Posterior cingulate gyrus (tissue), 11 donors: ENCODE measurements at regions not wholly inside any gene's neighbourhood (a gene's known extent, or its start where the extent isn't known, plus 50 kb on each side); places are given as distances from the start of the nearest gene placed in this dataset.
A peak's percentile ranks its signal among the peaks of the same experiment; 100 is the strongest.

Source experiments
- DNase-seq, 10 donors: peaks; one replicate each; pipeline versions ENCODE4 v3.0.0 to v3.0.0-alpha.2; 2020 to 2021; ENCODE audit warnings: mixed read lengths in 3 of 10
- intact Hi-C: fragments of 100-400 bp; cut with DNase I; formaldehyde crosslinking; loops from one replicate; pipeline ENCODE4 v1.15.1; 2023

DNA sequence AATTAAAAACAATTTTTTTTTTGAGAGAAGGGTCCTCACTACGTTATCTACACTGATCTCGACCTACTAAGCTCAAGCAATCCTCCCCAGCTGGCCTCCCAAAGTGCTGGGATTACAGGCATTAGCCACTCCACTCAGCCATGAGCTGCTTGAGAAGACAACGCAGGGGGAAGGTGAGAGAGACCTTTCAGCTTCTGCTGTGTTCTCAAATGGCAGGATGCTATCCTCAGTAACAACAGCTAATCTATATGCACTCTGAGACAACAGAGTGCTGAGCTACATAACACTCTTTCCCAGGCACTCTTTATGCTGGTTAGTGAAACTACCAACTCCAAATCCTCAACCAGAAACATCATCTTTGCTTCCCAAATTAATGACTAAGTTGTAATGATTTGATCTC is 526.1 kb downstream of the CCER1 start:
- intact Hi-C loops, result no loop called here
- DNase-seq, result no peak

DNA sequence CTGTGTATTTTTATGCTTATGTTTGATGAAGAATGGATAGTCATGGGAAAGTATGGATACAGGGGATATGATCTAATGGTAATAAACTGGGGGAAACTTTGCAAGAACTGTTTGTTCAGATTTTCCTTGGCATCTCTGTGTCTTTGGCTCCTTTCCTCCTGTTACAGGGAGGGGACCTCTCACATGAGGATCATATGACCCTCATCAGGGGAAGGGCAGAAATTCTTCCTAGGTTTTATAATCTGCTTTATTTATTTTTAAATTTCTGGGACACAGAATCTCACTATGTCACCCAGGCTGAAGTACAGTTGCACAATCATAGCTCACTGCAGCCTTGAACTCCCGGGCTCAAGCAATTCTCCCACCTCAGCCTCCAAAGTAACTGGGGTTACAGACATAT is 526.5 kb downstream of the CCER1 start:
- intact Hi-C loops, result no loop called here
- no peak for DNase-seq

DNA sequence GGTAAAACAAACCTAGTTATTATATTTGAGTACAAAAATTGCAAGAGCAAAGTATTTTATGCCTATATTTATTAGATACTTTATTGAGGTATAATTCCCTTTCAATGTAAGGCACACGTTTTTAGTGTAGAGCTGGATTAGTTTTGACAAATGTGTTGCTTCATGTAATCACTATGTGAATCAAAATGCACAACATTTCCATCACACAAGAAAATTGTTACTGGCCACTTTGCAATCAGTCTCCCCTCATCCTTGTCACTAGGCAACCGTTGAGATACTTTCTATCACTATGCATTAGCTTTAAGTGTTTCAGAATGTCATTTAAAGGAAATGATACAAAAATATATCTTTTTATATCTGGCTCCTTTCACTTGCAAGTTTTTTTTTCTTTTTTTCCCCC is 531.0 kb downstream of the CCER1 start:
- intact Hi-C loops, result no loop called here
- DNase-seq, result no peak

DNA sequence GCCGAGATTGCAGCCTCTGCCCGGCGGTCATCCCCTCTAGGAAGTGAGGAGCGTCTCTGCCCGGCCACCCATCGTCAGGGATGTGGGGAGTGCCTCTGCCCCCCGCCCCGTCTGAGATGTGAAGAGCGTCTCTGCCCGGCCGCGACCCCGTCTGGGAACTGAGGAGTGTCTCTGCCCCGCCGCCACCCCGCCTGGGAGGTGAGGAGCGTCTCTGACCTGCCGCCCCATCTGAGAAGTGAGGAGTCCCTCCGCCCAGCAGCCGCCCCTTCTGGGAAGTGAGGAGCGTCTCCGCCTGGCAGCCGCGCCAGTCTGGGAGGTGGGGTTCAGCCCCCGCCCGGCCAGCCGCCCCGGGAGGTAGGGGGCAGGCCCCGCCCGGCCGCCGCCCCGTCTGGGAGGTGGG is 544.0 kb downstream of the CCER1 start:
- peak in 3 of 10 donors; percentile 58 to 79 (median 63) for DNase-seq

DNA sequence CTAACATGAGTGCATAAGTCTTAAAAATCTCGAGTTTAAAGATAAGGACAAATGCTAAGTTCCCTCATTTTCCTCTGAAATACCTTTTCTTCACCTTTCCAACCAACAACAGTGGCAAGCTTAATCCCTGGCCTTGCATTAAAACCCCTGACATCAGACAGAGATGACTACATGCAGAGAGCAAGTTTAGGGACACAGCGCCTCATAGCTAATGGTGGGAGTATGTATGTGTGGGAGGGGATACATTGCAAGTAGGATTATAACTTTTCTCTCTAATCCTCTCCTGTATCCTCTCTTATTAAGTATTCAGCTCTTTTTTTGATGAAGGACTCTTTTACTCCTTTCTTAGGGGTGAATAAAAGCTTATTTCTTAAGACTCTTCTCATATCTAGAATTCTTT is 547.1 kb downstream of the CCER1 start:
- intact Hi-C loops, result no loop called here
- DNase-seq, result no peak

More for the DNA sequence above, 544.0 kb downstream of the CCER1 start:
- intact Hi-C loops, result no loop called here

DNA sequence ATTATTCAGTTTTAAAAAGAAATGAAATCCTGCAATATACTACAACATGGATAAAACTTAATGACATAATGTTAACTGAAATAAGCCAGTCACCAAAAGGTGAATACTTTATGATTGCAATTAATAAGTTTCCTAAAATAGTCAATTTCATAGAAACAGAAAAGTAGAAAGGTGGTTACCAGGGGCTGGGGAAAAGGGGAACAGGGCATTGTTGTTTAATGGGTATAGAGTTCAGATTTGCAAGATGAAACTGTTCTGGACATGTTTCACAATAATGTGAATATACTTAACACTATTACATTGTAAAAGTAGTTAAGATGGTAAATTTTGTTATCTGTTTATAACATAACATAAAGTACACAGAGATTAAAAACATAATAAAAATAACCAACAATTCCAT is 550.9 kb downstream of the CCER1 start:
- intact Hi-C loops, result no loop called here
- no peak for DNase-seq

DNA sequence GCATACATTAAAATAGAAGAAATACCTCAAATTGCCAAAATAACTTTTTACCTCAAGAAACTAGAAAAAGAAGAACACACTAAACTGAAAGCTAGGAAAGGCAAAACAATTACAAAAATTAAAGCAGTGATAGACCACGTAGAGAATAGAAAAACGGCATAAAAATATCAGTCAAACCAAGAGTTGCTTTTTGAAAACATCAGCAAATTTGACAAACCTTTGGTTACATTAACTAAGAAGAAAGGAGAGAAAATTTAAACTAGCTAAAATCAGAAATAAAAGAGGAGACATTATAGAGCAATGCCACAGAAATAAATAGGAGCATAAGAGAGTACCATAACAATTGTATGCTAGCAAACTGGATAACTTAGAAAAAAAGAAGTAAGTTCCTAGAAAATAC is 553.8 kb downstream of the CCER1 start:
- intact Hi-C loops, result no loop called here
- DNase-seq, result no peak

DNA sequence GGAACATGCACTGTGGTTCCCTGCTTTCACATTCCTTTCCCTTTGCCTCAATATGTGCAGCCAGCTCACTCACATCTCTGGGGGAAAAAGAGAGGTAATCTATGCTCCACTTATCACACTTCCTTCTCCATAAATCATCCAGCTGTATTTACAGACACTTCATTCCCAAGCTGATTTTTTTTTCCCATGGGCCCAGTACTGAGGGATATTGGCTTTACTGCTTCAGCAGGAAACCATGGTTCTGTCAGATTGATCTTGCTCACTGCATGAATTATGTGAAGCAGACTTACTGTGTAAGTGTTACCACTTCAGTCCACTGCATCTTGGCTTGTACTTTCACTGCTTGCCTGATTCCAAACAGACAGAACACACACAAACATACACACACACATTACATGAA is 555.6 kb downstream of the CCER1 start:
- intact Hi-C loops, result no loop called here
- DNase-seq, result no peak

DNA sequence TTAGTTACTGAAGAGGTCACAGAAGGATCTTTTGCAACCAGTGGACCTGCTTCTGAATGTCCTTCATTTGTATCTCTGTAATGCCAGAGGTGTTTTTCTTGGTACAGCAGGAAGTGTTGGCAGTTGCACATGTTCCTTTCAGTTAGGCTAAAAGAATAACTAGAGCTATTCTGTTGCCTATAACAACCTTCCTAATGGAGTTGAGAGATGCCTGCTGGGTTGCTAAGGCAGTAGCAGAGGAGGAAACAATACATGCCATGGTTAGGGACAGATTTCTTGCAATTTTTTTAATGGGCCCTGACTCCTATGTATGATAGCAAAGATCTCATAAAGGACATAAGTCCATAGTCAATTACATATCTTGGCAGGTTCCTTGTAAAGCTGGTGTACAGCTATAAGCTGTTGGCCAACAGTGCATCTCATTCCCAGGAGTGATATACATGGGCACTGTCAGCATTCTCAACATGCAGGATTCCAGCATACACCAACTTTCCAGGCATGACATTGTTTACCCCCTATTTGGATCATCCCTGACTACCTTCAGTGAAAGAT is 556.6 kb downstream of the CCER1 start:
- DNase-seq, result no peak
- intact Hi-C loops, result no loop called here

DNA sequence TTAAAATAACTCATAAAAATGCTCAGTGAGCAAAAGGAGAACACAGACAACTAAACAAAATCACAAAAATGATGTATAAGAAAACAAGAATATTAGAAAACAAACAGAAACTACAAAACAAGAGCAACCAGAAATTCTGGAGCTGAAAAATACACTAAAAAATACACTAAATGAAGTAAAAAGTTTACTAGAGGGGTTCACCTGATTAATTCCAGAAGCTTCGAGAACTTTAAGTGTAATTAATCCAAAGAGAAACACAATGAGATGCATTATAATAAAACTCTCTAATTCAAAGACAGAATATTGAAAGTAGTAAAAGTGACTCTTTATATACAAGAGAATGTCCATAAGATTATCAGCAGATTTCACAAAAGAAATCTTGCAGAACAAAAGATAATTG is 558.4 kb downstream of the CCER1 start:
- intact Hi-C loops, result no loop called here
- DNase-seq, result no peak

DNA sequence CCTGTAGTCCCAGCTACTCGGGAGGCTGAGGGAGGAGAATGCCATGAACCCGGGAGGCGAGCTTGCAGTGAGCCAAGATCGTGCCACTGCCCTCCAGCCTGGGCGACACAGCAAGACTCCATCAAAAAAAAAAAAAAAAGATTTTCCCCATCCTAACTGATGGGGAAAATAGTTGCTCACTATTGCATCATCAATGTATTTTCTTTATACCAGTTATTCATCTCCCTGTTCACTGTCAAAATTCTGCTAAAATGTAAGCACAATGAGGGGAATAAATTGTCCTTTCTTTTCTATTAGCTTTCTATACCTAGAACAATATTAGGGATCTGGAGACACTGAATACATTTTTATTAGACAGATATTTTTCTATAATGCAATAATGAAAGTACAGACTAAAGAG is 561.3 kb downstream of the CCER1 start:
- intact Hi-C loops, result no loop called here
- no peak for DNase-seq

DNA sequence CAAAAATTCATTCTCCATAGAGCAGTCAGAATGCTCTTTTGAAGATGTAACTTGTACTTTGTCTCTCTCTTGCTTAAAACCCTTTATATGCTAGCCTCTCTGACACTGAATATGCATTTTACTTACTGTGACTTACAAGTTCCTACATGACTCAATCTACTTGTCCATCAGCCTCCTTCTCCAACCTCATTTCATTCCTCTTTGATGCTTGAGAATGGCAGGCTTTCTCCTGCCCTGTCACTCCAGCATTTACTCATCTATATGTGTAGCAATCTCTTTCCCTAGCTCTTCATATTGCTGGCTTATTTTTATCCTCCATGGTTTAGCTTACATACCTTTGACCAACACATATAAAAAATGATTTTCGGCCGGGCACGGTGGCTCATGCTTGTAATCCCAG is 561.9 kb downstream of the CCER1 start:
- no peak for DNase-seq
- intact Hi-C loops, result no loop called here

DNA sequence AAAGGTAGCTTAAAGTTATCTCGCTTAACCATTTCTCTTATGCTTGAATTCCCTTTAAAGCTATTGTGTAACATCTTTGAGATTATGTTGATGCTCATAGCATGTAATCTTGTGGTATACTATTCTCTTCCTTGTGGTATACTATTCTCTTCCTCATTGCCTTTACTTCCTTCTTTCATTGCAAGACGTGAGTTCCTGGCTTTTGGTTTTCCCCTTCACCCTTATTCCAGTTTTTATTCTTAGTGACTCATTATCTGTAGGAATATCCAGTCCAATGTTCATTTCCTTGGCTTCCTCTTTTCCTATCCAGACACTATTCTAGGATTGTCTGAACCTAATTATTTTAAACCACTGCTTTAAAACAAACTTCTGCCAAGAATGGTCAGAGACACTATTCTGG is 564.0 kb downstream of the CCER1 start:
- no peak for DNase-seq
- intact Hi-C loops, result no loop called here

DNA sequence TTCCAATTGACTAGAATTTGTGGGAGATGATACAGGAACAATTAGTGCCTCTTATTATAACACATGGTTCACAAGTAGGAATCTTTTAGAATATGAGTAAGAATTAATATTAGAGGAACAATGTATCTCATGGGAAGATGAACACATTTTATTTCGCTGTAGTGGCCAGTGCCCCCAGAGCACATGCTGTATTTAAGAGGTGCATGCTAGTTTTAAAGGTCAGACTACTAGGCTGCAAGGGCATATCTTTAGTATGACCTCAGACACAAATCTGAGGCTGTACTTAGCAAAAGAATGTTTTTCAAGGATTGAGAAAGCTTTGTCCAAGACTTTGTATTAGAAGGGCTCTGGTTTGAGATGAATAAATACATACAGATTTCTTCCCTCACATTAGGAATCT is 586.9 kb downstream of the CCER1 start:
- DNase-seq, result no peak
- intact Hi-C loops, result no loop called here

DNA sequence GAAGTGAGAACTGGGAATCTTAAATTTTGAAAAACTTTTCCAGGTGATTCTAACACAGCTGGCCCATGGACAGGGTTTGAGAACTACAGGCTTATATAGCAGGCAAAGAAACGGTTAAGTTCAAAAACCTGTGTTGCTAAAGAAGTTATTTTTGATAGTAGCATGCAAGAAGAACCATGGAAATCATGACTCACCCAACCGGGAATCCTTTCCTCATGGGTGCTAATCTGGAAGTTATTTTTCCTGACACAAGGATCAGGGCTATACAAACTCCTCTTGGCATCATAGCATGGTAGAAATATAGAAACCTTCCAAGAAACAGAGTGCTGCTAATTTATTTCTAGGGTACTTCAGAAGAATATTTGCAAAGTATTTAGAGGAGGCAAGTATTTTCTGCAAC is 588.7 kb downstream of the CCER1 start:
- no peak for DNase-seq
- intact Hi-C loops, result no loop called here

DNA sequence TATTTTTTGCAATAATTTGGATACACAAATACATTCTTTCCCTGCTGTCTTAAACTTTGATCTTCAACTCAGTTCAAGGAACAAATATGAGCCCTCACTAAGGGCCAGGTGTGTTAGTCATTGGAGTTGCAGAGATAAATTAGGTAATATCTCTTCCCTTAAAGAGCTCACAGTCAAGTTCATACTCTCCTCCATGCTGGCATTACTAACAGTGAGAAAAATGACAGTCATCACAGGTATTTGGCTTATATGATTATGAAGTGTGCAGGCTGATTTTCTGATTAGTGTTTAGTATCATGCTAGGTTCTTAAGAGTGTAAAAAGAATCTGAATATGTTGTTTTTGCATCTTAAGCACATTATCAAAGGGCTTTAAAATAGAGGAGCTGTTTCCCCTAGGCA is 594.7 kb downstream of the CCER1 start:
- intact Hi-C loops, result no loop called here
- no peak for DNase-seq

DNA sequence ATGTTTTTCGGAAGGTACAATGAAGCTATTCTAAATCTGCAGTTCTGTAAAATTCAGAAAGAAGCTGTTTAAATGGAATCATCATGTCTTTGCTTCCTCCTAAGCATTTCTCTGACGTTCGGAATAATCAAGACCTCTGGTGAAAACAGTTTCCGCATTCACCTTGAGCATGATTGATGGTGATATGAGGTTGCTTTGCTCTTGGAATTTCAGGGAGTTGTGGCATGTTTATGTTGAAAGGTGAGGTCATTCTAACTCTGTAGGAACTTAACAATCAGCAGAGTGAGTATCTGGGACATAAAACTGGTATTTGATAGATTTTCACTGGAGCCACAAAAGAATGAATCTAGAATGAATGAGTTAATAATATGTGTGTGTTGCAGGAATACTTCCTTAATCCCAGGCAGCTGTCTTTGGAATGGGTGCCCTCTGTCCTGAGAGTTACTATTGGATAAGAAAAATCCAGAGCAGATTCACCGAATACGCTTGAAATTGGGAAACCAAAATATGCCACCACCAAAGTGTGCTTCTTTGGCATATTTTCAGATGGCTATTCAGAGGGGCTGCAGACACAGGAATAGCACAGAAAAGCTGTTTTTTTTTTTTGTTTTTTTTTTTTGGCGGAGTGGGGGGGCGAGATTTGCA is 599.1 kb downstream of the CCER1 start:
- no peak for DNase-seq
- intact Hi-C loops, result no loop called here

DNA sequence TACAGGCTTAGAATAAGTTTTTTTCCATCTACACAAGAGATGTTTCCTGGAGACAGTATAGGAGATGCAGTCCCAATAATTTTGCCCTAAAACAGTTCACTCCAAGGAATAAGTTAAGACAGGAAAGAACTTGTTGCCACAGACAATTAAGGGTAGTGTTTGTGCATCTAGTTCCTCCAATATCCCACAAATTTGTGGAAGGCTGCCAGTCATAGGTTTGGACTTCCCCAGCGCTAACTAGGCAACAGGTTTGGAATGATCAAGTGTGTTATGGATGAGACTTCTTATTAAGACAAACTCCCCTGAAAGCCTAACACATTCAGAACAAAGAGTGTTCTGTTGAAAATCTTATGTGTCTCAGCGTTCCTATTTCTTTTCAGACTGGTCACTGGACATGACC is 611.0 kb downstream of the CCER1 start:
- DNase-seq, result peak in 1 of 10 donors; percentile 10
- intact Hi-C loops, result no loop called here

DNA sequence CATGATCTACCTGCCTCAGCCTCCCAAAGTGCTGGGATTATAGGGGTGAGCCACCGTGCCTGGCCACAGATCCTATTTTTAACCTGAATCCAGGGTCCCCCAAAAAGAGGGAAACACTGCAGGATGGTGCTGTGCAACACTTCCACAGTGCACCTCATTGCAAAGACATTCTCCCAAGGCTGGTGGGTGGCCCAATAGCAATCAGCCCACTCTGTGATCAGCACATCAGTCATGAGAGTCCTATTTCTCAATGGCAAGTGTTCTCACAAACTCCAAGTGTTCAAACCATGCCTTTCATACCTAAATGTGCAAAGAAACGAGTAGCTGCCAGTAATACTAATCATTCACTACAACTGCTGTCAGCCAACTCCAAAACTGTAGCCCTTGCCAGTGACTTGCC is 612.9 kb downstream of the CCER1 start:
- intact Hi-C loops, result no loop called here
- DNase-seq, result peak in 1 of 10 donors; percentile 66

DNA sequence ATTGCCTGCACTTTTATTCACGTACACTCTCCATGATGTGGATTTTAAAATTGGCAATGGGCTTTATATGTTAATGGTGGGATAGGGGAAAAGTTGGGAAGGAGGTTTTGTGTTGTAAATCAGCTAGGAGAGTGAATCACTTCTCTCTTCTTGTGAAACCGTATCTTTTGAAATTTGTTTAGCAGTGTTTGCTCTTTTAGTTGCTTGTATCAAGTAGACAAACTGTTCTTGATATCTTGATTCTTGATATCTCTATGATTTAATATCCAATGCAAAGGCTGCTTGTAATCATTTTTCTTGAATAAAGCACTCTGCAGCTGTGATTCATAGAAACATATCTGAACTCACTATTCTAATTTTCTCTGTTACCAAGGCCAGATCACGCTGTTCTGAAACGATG is 615.1 kb downstream of the CCER1 start:
- intact Hi-C loops, result no loop called here
- DNase-seq, result no peak

DNA sequence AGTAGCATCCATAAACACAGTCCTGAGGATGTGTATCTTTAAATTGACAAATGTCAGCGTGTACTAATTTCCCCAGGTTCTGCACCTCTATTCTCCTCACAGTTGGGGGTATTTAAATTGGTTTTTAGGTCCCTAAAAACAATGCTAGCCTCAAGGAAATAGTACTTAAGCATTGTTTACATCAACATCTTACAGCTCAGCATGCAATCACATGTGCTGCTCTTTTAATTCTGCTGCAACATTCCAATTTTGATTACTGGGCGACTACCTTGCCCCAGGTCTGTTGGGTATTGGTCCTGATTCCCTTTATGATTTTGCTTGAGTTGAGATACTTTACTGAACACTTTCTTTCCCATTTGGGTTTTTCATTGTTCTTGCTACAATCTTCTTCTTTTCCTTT is 616.6 kb downstream of the CCER1 start:
- intact Hi-C loops, result no loop called here
- DNase-seq, result no peak

DNA sequence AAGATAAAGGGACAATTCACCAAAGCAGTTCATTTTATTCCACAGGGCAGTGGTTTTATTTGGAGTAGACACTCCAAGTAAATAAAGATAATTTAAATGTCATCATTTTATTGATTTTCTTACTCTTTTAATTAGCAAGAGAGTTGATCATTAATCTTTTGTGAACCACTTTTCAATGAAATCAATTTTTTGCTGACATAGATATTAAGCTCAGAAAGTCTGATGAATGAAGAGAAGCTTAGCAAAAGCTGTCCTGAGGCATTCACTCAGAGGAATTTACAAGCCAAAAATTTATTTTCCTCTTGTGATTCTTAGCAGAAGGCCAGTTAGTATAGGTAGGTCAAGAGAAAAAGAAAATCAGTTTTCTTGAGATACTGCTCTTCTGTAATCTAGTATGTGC is 618.0 kb downstream of the CCER1 start:
- intact Hi-C loops, result no loop called here

DNA sequence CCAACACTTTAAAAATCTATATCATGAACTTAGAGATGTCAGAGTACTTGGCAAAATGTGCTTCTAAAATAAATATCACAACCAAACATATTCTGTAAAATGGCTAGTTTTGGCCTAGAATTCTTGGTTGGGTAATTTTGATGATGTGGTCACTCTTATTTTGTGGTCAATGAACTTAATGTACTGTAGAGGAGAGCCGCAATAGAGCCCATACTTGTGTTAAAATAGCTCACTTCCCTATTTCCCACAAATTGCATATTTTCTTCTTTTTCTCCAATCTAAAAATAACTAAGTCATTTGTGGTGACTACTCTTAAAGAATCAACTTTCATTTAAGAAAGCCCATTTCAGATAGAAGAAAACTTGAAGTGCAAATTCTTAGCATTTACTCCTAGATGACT is 619.4 kb downstream of the CCER1 start:
- DNase-seq, result no peak
- intact Hi-C loops, result no loop called here

More for the DNA sequence above, 618.0 kb downstream of the CCER1 start:
- no peak for DNase-seq
